K562 (cell line): ENCODE measurements at regions not wholly inside any gene's neighbourhood (a gene's known extent, or its start where the extent isn't known, plus 50 kb on each side); places are given as distances from the start of the nearest gene placed in this dataset.
"Not testable (repeated sequence)": the region's sequence is repeated elsewhere in the genome, so short reads cannot be mapped to it uniquely, and the experiment has no call there.

ENCODE experiments used
- EZH2 ChIP-seq: IDR thresholded peaks from 2 replicates; pipeline ENCODE4 v1.6.1; 2012; ENCODE audit warnings: low read depth, mild to moderate bottlenecking, inconsistent platforms, low read length, borderline replicate concordance
- KLF16 ChIP-seq: IDR thresholded peaks from 2 replicates; pipeline ENCODE4 v1.6.1; 2016; ENCODE audit warnings: antibody characterized with exemption
- SPI1 ChIP-seq: IDR thresholded peaks from 2 replicates; pipeline ENCODE4 v1.6.1; 2011; ENCODE audit warnings: low read depth, low read length, control low read depth, borderline replicate concordance
- TAF1 ChIP-seq: IDR thresholded peaks from 2 replicates; pipeline ENCODE4 v1.6.1; 2011; ENCODE audit warnings: mild to moderate bottlenecking, low read length, moderate library complexity; ENCODE audit not compliant: insufficient read depth, control insufficient read depth, severe bottlenecking; ENCODE audit errors: extremely low read depth
- TCF7 ChIP-seq: sonication (generic); IDR thresholded peaks from 2 replicates; pipeline ENCODE4 v1.6.1; 2016; ENCODE audit warnings: antibody characterized with exemption, borderline replicate concordance
- ZFX ChIP-seq: sonication (generic); formaldehyde crosslinking; IDR thresholded peaks from 2 replicates; pipeline ENCODE4 v1.8.0; 2022; ENCODE audit warnings: mild to moderate bottlenecking, missing genetic modification reagents, moderate library complexity
- TF ChIP-seq, protein P1 (sequence below): sonication (generic); formaldehyde crosslinking; IDR thresholded peaks from 2 replicates; pipeline ENCODE4 v1.8.0; 2022; ENCODE audit warnings: mild to moderate bottlenecking, missing genetic modification reagents

DNA sequence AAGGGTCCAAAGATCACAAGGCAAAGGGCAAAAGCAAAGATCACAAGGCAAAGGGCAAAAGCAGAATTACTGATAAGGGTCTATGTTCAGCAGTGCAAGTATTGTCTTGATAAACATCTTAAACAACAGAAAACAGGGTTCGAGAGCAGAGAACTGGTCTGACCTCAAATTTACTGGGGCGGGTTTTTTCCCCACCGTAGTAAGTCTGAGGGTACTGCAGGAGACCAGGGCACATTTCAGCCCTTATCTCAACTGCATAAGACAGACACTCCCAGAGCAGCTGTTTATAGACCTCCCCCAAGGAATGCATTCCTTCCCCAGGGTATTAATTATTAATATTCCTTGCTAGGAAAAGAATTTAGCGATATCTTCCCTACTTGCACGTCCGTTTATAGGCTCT is 61.3 kb downstream of the ZNF860 start:
- not testable (repeated sequence) for TF ChIP-seq ZFX (CRISPR knock-in tag); KLF16; EZH2; SPI1; TCF7; TAF1
- TF ChIP-seq, protein P1, sequence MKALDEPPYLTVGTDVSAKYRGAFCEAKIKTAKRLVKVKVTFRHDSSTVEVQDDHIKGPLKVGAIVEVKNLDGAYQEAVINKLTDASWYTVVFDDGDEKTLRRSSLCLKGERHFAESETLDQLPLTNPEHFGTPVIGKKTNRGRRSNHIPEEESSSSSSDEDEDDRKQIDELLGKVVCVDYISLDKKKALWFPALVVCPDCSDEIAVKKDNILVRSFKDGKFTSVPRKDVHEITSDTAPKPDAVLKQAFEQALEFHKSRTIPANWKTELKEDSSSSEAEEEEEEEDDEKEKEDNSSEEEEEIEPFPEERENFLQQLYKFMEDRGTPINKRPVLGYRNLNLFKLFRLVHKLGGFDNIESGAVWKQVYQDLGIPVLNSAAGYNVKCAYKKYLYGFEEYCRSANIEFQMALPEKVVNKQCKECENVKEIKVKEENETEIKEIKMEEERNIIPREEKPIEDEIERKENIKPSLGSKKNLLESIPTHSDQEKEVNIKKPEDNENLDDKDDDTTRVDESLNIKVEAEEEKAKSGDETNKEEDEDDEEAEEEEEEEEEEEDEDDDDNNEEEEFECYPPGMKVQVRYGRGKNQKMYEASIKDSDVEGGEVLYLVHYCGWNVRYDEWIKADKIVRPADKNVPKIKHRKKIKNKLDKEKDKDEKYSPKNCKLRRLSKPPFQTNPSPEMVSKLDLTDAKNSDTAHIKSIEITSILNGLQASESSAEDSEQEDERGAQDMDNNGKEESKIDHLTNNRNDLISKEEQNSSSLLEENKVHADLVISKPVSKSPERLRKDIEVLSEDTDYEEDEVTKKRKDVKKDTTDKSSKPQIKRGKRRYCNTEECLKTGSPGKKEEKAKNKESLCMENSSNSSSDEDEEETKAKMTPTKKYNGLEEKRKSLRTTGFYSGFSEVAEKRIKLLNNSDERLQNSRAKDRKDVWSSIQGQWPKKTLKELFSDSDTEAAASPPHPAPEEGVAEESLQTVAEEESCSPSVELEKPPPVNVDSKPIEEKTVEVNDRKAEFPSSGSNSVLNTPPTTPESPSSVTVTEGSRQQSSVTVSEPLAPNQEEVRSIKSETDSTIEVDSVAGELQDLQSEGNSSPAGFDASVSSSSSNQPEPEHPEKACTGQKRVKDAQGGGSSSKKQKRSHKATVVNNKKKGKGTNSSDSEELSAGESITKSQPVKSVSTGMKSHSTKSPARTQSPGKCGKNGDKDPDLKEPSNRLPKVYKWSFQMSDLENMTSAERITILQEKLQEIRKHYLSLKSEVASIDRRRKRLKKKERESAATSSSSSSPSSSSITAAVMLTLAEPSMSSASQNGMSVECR (CRISPR knock-in tag) = not testable (repeated sequence)
